Liver (tissue), 8 donors: ENCODE measurements at regions not wholly inside any gene's neighbourhood (a gene's known extent, or its start where the extent isn't known, plus 50 kb on each side); places are given as distances from the start of the nearest gene placed in this dataset.

Source experiments
- DNase-seq: peaks from one replicate; pipeline ENCODE4 v3.0.0-alpha.2; 2017; ENCODE audit warnings: low spot score
- H3K27ac ChIP-seq, 2 donors: one replicate each; pipeline ENCODE4 v1.7.0; 2013; ENCODE audit warnings: inconsistent platforms in 2 of 2, low read length in 2 of 2, control low read depth in 1 of 2, low read depth in 1 of 2, mild to moderate bottlenecking in 1 of 2
- H3K27me3 ChIP-seq, 4 donors: one replicate each; pipeline versions ENCODE4 v1.6.1 to v1.7.0; 2013; ENCODE audit warnings: low read length in 3 of 4, inconsistent platforms in 1 of 4, mild to moderate bottlenecking in 1 of 4, moderate library complexity in 1 of 4; ENCODE audit not compliant: control insufficient read depth in 4 of 4, insufficient read depth in 4 of 4
- H3K36me3 ChIP-seq, 4 donors: one replicate each; pipeline versions ENCODE4 v1.6.1 to v1.7.0; 2013; ENCODE audit warnings: low read length in 3 of 4, mild to moderate bottlenecking in 3 of 4, low read depth in 1 of 4, moderate library complexity in 1 of 4; ENCODE audit not compliant: control insufficient read depth in 4 of 4, insufficient read depth in 3 of 4
- H3K4me1 ChIP-seq, 4 donors: one replicate each; pipeline versions ENCODE4 v1.6.1 to v1.7.0; 2013; ENCODE audit warnings: low read length in 3 of 4, mild to moderate bottlenecking in 3 of 4, moderate library complexity in 1 of 4; ENCODE audit not compliant: control insufficient read depth in 4 of 4, insufficient read depth in 4 of 4
- H3K4me3 ChIP-seq, 3 donors: one replicate each; pipeline versions ENCODE4 v1.6.1 to v1.7.0; 2013; ENCODE audit warnings: low read length in 3 of 3, control low read depth in 1 of 3, low read depth in 1 of 3, mild to moderate bottlenecking in 1 of 3
- H3K9ac ChIP-seq, 2 donors: one replicate each; pipeline ENCODE4 v1.7.0; 2013; ENCODE audit warnings: low read length in 2 of 2, mild to moderate bottlenecking in 2 of 2, moderate library complexity in 2 of 2, control low read depth in 1 of 2, low read depth in 1 of 2
- H3K9me3 ChIP-seq, 4 donors: one replicate each; pipeline versions ENCODE4 v1.6.1 to v1.7.0; 2013; ENCODE audit warnings: low read length in 3 of 4; ENCODE audit not compliant: control insufficient read depth in 4 of 4
- CTCF ChIP-seq: fragments of 150-350 bp; IDR thresholded peaks from 2 replicates; pipeline ENCODE4 v1.5.1; 2017; ENCODE audit warnings: improper control_type of control experiment, low read depth, low read length; ENCODE audit not compliant: missing input control
- FOXA1 ChIP-seq: IDR thresholded peaks from 2 replicates; pipeline ENCODE4 v1.6.1; 2016; ENCODE audit warnings: antibody characterized with exemption
- FOXA2 ChIP-seq: IDR thresholded peaks from 2 replicates; pipeline ENCODE4 v1.6.1; 2016; ENCODE audit warnings: antibody characterized with exemption
- HNF4A ChIP-seq, 2 donors: conservative IDR thresholded peaks; 2 replicates each; pipeline ENCODE4 v1.6.1; 2016; ENCODE audit warnings: antibody characterized with exemption in 2 of 2, mild to moderate bottlenecking in 2 of 2
- HNF4G ChIP-seq: IDR thresholded peaks from 2 replicates; pipeline ENCODE4 v1.6.1; 2016; ENCODE audit warnings: antibody characterized with exemption
- JUND ChIP-seq, 2 donors: IDR thresholded peaks; 2 replicates each; pipeline ENCODE4 v1.6.1; 2016; ENCODE audit warnings: antibody characterized with exemption in 2 of 2
- NR2F2 ChIP-seq: IDR thresholded peaks from 2 replicates; pipeline ENCODE4 v1.6.1; 2016; ENCODE audit warnings: antibody characterized with exemption
- RAD21 ChIP-seq, 2 donors: IDR thresholded peaks; 2 replicates each; pipeline ENCODE4 v1.6.1; 2016; ENCODE audit warnings: antibody characterized with exemption in 2 of 2, mild to moderate bottlenecking in 2 of 2
- RXRA ChIP-seq, 2 donors: IDR thresholded peaks; 2 replicates each; pipeline ENCODE4 v1.6.1; 2017 to 2018; ENCODE audit warnings: antibody characterized with exemption in 2 of 2, mild to moderate bottlenecking in 1 of 2
- SP1 ChIP-seq: IDR thresholded peaks from 2 replicates; pipeline ENCODE4 v1.6.1; 2018; ENCODE audit warnings: antibody characterized with exemption, mild to moderate bottlenecking
- TAF1 ChIP-seq: conservative IDR thresholded peaks from 2 replicates; pipeline ENCODE4 v1.6.1; 2016; ENCODE audit warnings: antibody characterized with exemption, mild to moderate bottlenecking
- YY1 ChIP-seq: IDR thresholded peaks from 2 replicates; pipeline ENCODE4 v1.6.1; 2016; ENCODE audit warnings: antibody characterized with exemption, mild to moderate bottlenecking
- ZBTB33 ChIP-seq: IDR thresholded peaks from 2 replicates; pipeline ENCODE4 v1.6.1; 2016; ENCODE audit warnings: antibody characterized with exemption
- WGBS: extraction: QIAGEN DNeasy Blood & Tissue Kit; methylation state at CpG from one replicate; pipeline ENCODE4 v1.1.7; 2013; 5-methylcytosine and 5-hydroxymethylcytosine counted together
- donor health status: healthy.
- donor health status: healthy.
- donor health status: healthy.
- donor health status: healthy.
- donor health status: healthy.

GRCh38 chr5:96155147-96155546 is 193.5 kb upstream of the ELL2 start:
- 93% methylated on average over 2 of the region's 2 CpGs for WGBS
- no peaks in the 10 kb centered on the region for H3K9me3 ChIP-seq

GRCh38 chr5:96151891-96152290 is 190.2 kb upstream of the ELL2 start:
- no peak overlapping the region for H3K27ac ChIP-seq
- DNase-seq = no peak
- WGBS = 59% methylated on average over 2 of the region's 2 CpGs

More at GRCh38 chr5:96155147-96155546, 193.5 kb upstream of the ELL2 start:
- DNase-seq = no peak
- Histone ChIP-seq H3K27ac (no peak overlapping the region), H3K36me3 (no peaks in the 10 kb centered on the region), H3K4me1 (no peaks in the 10 kb centered on the region), H3K9ac (no peak overlapping the region), H3K4me3 (no peak overlapping the region), H3K27me3 (no peaks in the 10 kb centered on the region)
- no peak for TF ChIP-seq HNF4A (conservative IDR thresholded peaks at IDR 0.05)

GRCh38 chr5:96150007-96150406 is 188.4 kb upstream of the ELL2 start:
- WGBS = 91% methylated on average over 1 of the region's 1 CpG
- Histone ChIP-seq H3K9ac (no peak overlapping the region), H3K36me3 (no peaks in the 10 kb centered on the region), H3K27ac (no peak overlapping the region), H3K27me3 (no peaks in the 10 kb centered on the region), H3K4me1 (no peaks in the 10 kb centered on the region), H3K4me3 (no peak overlapping the region), H3K9me3 (no peaks in the 10 kb centered on the region)
- no peak for DNase-seq
- no peak for TF ChIP-seq SP1
- no peak for TF ChIP-seq HNF4G
- no peak for TF ChIP-seq HNF4A (conservative IDR thresholded peaks at IDR 0.05)
- no peak for TF ChIP-seq ZBTB33
- TF ChIP-seq NR2F2 = no peak
- TF ChIP-seq FOXA2 = no peak

More at GRCh38 chr5:96151891-96152290, 190.2 kb upstream of the ELL2 start:
- Histone ChIP-seq H3K36me3 (no peaks in the 10 kb centered on the region), H3K4me1 (no peaks in the 10 kb centered on the region), H3K27me3 (no peaks in the 10 kb centered on the region), H3K4me3 (no peak overlapping the region), H3K9ac (no peak overlapping the region), H3K9me3 (no peaks in the 10 kb centered on the region)
- TF ChIP-seq TAF1 = no peak
- TF ChIP-seq JUND (IDR thresholded peaks at IDR 0.05) = no peak
- TF ChIP-seq NR2F2 = no peak
- no peak for TF ChIP-seq HNF4A (conservative IDR thresholded peaks at IDR 0.05)
- TF ChIP-seq RAD21 (IDR thresholded peaks at IDR 0.05) = no peak
- no peak for TF ChIP-seq HNF4G
- no peak for TF ChIP-seq RXRA (IDR thresholded peaks at IDR 0.05)
- no peak for TF ChIP-seq YY1
- TF ChIP-seq FOXA1 = no peak

- Histone ChIP-seq H3K4me3 (no peak overlapping the region), H3K4me1 (no peaks in the 10 kb centered on the region), H3K27ac (no peak overlapping the region), H3K36me3 (no peaks in the 10 kb centered on the region), H3K9ac (no peak overlapping the region), H3K9me3 (no peaks in the 10 kb centered on the region), H3K27me3 (no peaks in the 10 kb centered on the region)
- TF ChIP-seq RAD21 (IDR thresholded peaks at IDR 0.05) = no peak
- TF ChIP-seq CTCF = no peak
- TF ChIP-seq TAF1 = no peak
- no peak for TF ChIP-seq FOXA1
- no peak for DNase-seq
- 91% methylated on average over 1 of the region's 1 CpG for WGBS
Measured at GRCh38 chr5:96149546-96149945, 187.9 kb upstream of the ELL2 start.
